IPS-18a (cell line): ENCODE measurements at regions not wholly inside any gene's neighbourhood (a gene's known extent, or its start where the extent isn't known, plus 50 kb on each side); places are given as distances from the start of the nearest gene placed in this dataset.

Experiments
- H3K27ac ChIP-seq: one replicate; pipeline ENCODE4 v1.5.1; 2013; ENCODE audit warnings: low read length
- H3K27me3 ChIP-seq: one replicate; pipeline ENCODE4 v1.6.1; 2013; ENCODE audit warnings: mild to moderate bottlenecking, low read length; ENCODE audit not compliant: control insufficient read depth, insufficient read depth
- H3K36me3 ChIP-seq: one replicate; pipeline ENCODE4 v1.6.1; 2013; ENCODE audit warnings: low read depth, low read length; ENCODE audit not compliant: control insufficient read depth
- H3K4me1 ChIP-seq: one replicate; pipeline ENCODE4 v1.6.1; 2013; ENCODE audit warnings: low read depth, low read length; ENCODE audit not compliant: control insufficient read depth
- H3K4me3 ChIP-seq: one replicate; pipeline ENCODE4 v1.5.1; 2013; ENCODE audit warnings: low read length
- H3K9ac ChIP-seq: one replicate; pipeline ENCODE4 v1.6.1; 2013; ENCODE audit warnings: mild to moderate bottlenecking, low read length, moderate library complexity
- H3K9me3 ChIP-seq: one replicate; pipeline ENCODE4 v1.6.1; 2013; ENCODE audit warnings: low read depth, low read length; ENCODE audit not compliant: control insufficient read depth

GRCh38 chr5:154107010-154107409 lies 68.2 kb downstream of the MFAP3 start:
- peaks cover 40% of the 10 kb centered on the region for H3K4me1 ChIP-seq
- H3K9ac ChIP-seq, result peak overlapping the region; percentile 3
- H3K27me3 ChIP-seq, result no peaks in the 10 kb centered on the region
- no peak overlapping the region for H3K4me3 ChIP-seq
- H3K9me3 ChIP-seq, result no peaks in the 10 kb centered on the region
- peak overlapping the region; percentile 4 for H3K27ac ChIP-seq
- H3K36me3 ChIP-seq, result no peaks in the 10 kb centered on the region

GRCh38 chr5:154107756-154108155 lies 69.0 kb downstream of the MFAP3 start:
- Histone ChIP-seq H3K9ac (peak overlapping the region; percentile 46), H3K27me3 (no peaks in the 10 kb centered on the region), H3K36me3 (no peaks in the 10 kb centered on the region), H3K9me3 (no peaks in the 10 kb centered on the region), H3K27ac (peak overlapping the region; percentile 58), H3K4me3 (peak overlapping the region; percentile 39), H3K4me1 (peaks cover 40% of the 10 kb centered on the region)

GRCh38 chr5:154109416-154110106 lies 70.8 kb downstream of the MFAP3 start:
- H3K4me1 ChIP-seq, result peaks cover 40% of the 10 kb centered on the region
- no peak overlapping the region for H3K9ac ChIP-seq
- H3K36me3 ChIP-seq, result no peaks in the 10 kb centered on the region
- H3K27me3 ChIP-seq, result no peaks in the 10 kb centered on the region
- no peaks in the 10 kb centered on the region for H3K9me3 ChIP-seq
- no peak overlapping the region for H3K4me3 ChIP-seq
- no peak overlapping the region for H3K27ac ChIP-seq

GRCh38 chr5:154110107-154110453 lies 71.3 kb downstream of the MFAP3 start:
- Histone ChIP-seq H3K9me3 (no peaks in the 10 kb centered on the region), H3K27ac (no peak overlapping the region), H3K36me3 (no peaks in the 10 kb centered on the region), H3K4me1 (peaks cover 40% of the 10 kb centered on the region), H3K4me3 (no peak overlapping the region), H3K9ac (no peak overlapping the region), H3K27me3 (no peaks in the 10 kb centered on the region)

GRCh38 chr5:154110716-154111115 lies 71.9 kb downstream of the MFAP3 start:
- Histone ChIP-seq H3K9ac (no peak overlapping the region), H3K4me1 (peaks cover 40% of the 10 kb centered on the region), H3K36me3 (no peaks in the 10 kb centered on the region), H3K4me3 (no peak overlapping the region), H3K27me3 (no peaks in the 10 kb centered on the region), H3K27ac (no peak overlapping the region), H3K9me3 (no peaks in the 10 kb centered on the region)

- no peak overlapping the region for H3K27ac ChIP-seq
- no peaks in the 10 kb centered on the region for H3K9me3 ChIP-seq
- peaks cover 40% of the 10 kb centered on the region for H3K4me1 ChIP-seq
Measured at GRCh38 chr5:154111214-154111613, 72.4 kb downstream of the MFAP3 start.

GRCh38 chr5:154112255-154112654 lies 73.5 kb downstream of the MFAP3 start:
- H3K4me3 ChIP-seq, result no peak overlapping the region
- H3K27me3 ChIP-seq, result no peaks in the 10 kb centered on the region
- no peak overlapping the region for H3K9ac ChIP-seq
- no peak overlapping the region for H3K27ac ChIP-seq
- no peaks in the 10 kb centered on the region for H3K9me3 ChIP-seq
- peaks cover 36% of the 10 kb centered on the region for H3K4me1 ChIP-seq
- H3K36me3 ChIP-seq, result no peaks in the 10 kb centered on the region

More at GRCh38 chr5:154111214-154111613, 72.4 kb downstream of the MFAP3 start:
- Histone ChIP-seq H3K4me3 (no peak overlapping the region), H3K27me3 (no peaks in the 10 kb centered on the region), H3K36me3 (no peaks in the 10 kb centered on the region), H3K9ac (no peak overlapping the region)

- Histone ChIP-seq H3K9ac (no peak overlapping the region), H3K4me1 (peaks cover 8% of the 10 kb centered on the region), H3K9me3 (no peaks in the 10 kb centered on the region), H3K27me3 (no peaks in the 10 kb centered on the region), H3K4me3 (no peak overlapping the region), H3K27ac (no peak overlapping the region), H3K36me3 (no peaks in the 10 kb centered on the region)
Measured at GRCh38 chr5:154115291-154115690, 75.2 kb upstream of the GALNT10 start.

GRCh38 chr5:154117050-154117449 lies 73.5 kb upstream of the GALNT10 start:
- no peaks in the 10 kb centered on the region for H3K4me1 ChIP-seq
- no peak overlapping the region for H3K27ac ChIP-seq
- no peaks in the 10 kb centered on the region for H3K9me3 ChIP-seq
- H3K4me3 ChIP-seq, result no peak overlapping the region
- H3K9ac ChIP-seq, result no peak overlapping the region
- no peaks in the 10 kb centered on the region for H3K27me3 ChIP-seq
- H3K36me3 ChIP-seq, result no peaks in the 10 kb centered on the region

GRCh38 chr5:154117930-154118329 lies 72.6 kb upstream of the GALNT10 start:
- Histone ChIP-seq H3K4me1 (no peaks in the 10 kb centered on the region), H3K36me3 (no peaks in the 10 kb centered on the region), H3K9ac (no peak overlapping the region), H3K27ac (no peak overlapping the region), H3K4me3 (no peak overlapping the region), H3K27me3 (no peaks in the 10 kb centered on the region), H3K9me3 (no peaks in the 10 kb centered on the region)

- H3K4me3 ChIP-seq, result no peak overlapping the region
- no peak overlapping the region for H3K9ac ChIP-seq
- no peaks in the 10 kb centered on the region for H3K27me3 ChIP-seq
- H3K4me1 ChIP-seq, result no peaks in the 10 kb centered on the region
- no peaks in the 10 kb centered on the region for H3K9me3 ChIP-seq
- no peak overlapping the region for H3K27ac ChIP-seq
- no peaks in the 10 kb centered on the region for H3K36me3 ChIP-seq
Measured at GRCh38 chr5:154118385-154118784, 72.1 kb upstream of the GALNT10 start.

GRCh38 chr5:154118893-154119336 lies 71.6 kb upstream of the GALNT10 start:
- H3K36me3 ChIP-seq, result no peaks in the 10 kb centered on the region
- no peak overlapping the region for H3K27ac ChIP-seq
- H3K9ac ChIP-seq, result no peak overlapping the region
- H3K4me3 ChIP-seq, result no peak overlapping the region
- H3K9me3 ChIP-seq, result no peaks in the 10 kb centered on the region
- no peaks in the 10 kb centered on the region for H3K4me1 ChIP-seq
- H3K27me3 ChIP-seq, result no peaks in the 10 kb centered on the region
